T-helper 9 cell (primary cell): ENCODE measurements at regions not wholly inside any gene's neighbourhood (a gene's known extent, or its start where the extent isn't known, plus 50 kb on each side); places are given as distances from the start of the nearest gene placed in this dataset.
"Not testable (repeated sequence)": the region's sequence is repeated elsewhere in the genome, so short reads cannot be mapped to it uniquely, and the experiment has no call there.

ENCODE experiments used
- DNase-seq: peaks from one replicate; pipeline ENCODE4 v3.0.0-alpha.2; 2020

- no peak for DNase-seq
Observed at GRCh38 chr4:131388277-131388676, 1760.8 kb upstream of the PCDH10 start.

GRCh38 chr4:131408102-131408501, 1741.0 kb upstream of the PCDH10 start:
- DNase-seq: no peak

- no peak for DNase-seq
Observed at GRCh38 chr4:131411393-131411792, 1737.7 kb upstream of the PCDH10 start.

GRCh38 chr4:131419147-131419546, 1729.9 kb upstream of the PCDH10 start:
- DNase-seq: no peak

GRCh38 chr4:131426023-131426758, 1722.9 kb upstream of the PCDH10 start:
- DNase-seq: no peak

- DNase-seq: no peak
Observed at GRCh38 chr4:131427000-131427399, 1722.1 kb upstream of the PCDH10 start.

- DNase-seq: no peak
Observed at GRCh38 chr4:131430302-131430701, 1718.8 kb upstream of the PCDH10 start.

GRCh38 chr4:131441004-131441688, 1707.9 kb upstream of the PCDH10 start:
- no peak for DNase-seq

- no peak for DNase-seq
Observed at GRCh38 chr4:131447883-131448282, 1701.2 kb upstream of the PCDH10 start.

GRCh38 chr4:131450572-131451209, 1698.4 kb upstream of the PCDH10 start:
- DNase-seq: no peak

GRCh38 chr4:131459430-131460101, 1689.5 kb upstream of the PCDH10 start:
- DNase-seq: no peak

GRCh38 chr4:131470360-131470759, 1678.7 kb upstream of the PCDH10 start:
- DNase-seq: no peak

GRCh38 chr4:131488772-131489171, 1660.3 kb upstream of the PCDH10 start:
- DNase-seq: no peak

- DNase-seq: not testable (repeated sequence)
Observed at GRCh38 chr4:131496211-131496610, 1652.9 kb upstream of the PCDH10 start.

- DNase-seq: no peak
Observed at GRCh38 chr4:131499141-131499873, 1649.8 kb upstream of the PCDH10 start.

- DNase-seq: no peak
Observed at GRCh38 chr4:131509521-131509920, 1639.6 kb upstream of the PCDH10 start.

GRCh38 chr4:131526686-131527085, 1622.4 kb upstream of the PCDH10 start:
- DNase-seq: no peak

GRCh38 chr4:131531087-131531486, 1618.0 kb upstream of the PCDH10 start:
- no peak for DNase-seq

GRCh38 chr4:131534944-131535645, 1614.0 kb upstream of the PCDH10 start:
- DNase-seq: no peak

- DNase-seq: no peak
Observed at GRCh38 chr4:131540256-131540655, 1608.8 kb upstream of the PCDH10 start.

GRCh38 chr4:131547506-131547981, 1601.5 kb upstream of the PCDH10 start:
- no peak for DNase-seq

- DNase-seq: no peak
Observed at GRCh38 chr4:131551306-131551705, 1597.8 kb upstream of the PCDH10 start.
